Kidney epithelial cell (primary cell): ENCODE measurements at regions not wholly inside any gene's neighbourhood (a gene's known extent, or its start where the extent isn't known, plus 50 kb on each side); places are given as distances from the start of the nearest gene placed in this dataset.

Source experiments
- DNase-seq: peaks from one replicate; pipeline ENCODE4 v3.0.0-alpha.2; 2010; ENCODE audit warnings: low read depth
- H3K27me3 ChIP-seq: 2 replicates; pipeline ENCODE4 v1.6.0; 2011; ENCODE audit warnings: low read length; ENCODE audit not compliant: control insufficient read depth, insufficient read depth
- H3K36me3 ChIP-seq: 2 replicates; pipeline ENCODE4 v1.5.1; 2011; ENCODE audit warnings: low read length; ENCODE audit not compliant: control insufficient read depth, insufficient read depth
- H3K4me3 ChIP-seq: 2 replicates; pipeline ENCODE4 v1.5.1; 2011; ENCODE audit warnings: low read depth, mild to moderate bottlenecking, control low read depth, low read length
- TF ChIP-seq, protein P1 (sequence below): IDR thresholded peaks from 2 replicates; pipeline ENCODE4 v1.5.1; 2011; ENCODE audit warnings: mild to moderate bottlenecking, moderate library complexity, low read length, control low read depth, inconsistent platforms; ENCODE audit not compliant: insufficient read depth, poor library complexity, severe bottlenecking

DNA sequence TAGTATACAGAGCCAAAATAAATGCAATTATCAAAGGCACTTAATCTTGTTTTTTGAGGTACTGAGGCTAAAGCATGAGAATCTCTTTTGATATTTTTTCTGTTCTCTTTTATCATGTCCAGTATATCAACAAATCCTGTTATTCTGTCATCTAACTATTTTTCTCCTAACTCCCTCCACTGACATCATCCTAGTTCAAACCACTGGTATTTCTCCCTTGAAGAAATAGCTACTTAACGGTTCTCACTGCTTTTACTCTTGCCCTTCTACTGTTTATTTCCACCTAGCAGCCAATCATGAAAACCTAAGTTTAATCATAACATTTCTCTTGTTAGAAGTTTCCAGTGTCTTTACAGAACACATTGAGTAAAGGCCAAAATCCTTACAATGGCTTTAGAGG lies 317.6 kb downstream of the GPD2 start:
- H3K4me3 ChIP-seq = no peak overlapping the region
- no peaks in the 10 kb centered on the region for H3K36me3 ChIP-seq
- TF ChIP-seq, protein P1, sequence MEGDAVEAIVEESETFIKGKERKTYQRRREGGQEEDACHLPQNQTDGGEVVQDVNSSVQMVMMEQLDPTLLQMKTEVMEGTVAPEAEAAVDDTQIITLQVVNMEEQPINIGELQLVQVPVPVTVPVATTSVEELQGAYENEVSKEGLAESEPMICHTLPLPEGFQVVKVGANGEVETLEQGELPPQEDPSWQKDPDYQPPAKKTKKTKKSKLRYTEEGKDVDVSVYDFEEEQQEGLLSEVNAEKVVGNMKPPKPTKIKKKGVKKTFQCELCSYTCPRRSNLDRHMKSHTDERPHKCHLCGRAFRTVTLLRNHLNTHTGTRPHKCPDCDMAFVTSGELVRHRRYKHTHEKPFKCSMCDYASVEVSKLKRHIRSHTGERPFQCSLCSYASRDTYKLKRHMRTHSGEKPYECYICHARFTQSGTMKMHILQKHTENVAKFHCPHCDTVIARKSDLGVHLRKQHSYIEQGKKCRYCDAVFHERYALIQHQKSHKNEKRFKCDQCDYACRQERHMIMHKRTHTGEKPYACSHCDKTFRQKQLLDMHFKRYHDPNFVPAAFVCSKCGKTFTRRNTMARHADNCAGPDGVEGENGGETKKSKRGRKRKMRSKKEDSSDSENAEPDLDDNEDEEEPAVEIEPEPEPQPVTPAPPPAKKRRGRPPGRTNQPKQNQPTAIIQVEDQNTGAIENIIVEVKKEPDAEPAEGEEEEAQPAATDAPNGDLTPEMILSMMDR = no peak
- DNase-seq = no peak
- H3K27me3 ChIP-seq = no peaks in the 10 kb centered on the region

DNA sequence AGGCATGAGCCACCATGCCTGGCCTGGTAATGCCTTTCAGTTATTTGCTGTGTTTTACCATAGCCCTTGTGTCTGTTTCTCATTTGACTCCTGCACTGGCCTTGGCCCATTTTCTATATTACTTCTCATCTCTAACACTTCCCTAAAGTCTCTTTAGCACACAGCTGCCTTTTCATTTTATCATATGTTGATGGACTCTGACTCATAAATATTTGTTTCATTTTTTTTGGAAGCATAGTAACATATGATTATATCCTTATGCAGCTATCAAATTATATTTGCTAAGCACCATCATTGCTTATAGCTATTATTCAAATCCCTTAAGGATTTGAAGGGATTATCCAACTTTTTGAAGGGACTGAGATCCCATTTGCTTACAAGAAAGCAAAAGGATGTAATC lies 320.3 kb downstream of the GPD2 start:
- Histone ChIP-seq H3K27me3 (no peaks in the 10 kb centered on the region), H3K36me3 (no peaks in the 10 kb centered on the region), H3K4me3 (no peak overlapping the region)
- DNase-seq = no peak
- TF ChIP-seq, protein P1 = no peak

DNA sequence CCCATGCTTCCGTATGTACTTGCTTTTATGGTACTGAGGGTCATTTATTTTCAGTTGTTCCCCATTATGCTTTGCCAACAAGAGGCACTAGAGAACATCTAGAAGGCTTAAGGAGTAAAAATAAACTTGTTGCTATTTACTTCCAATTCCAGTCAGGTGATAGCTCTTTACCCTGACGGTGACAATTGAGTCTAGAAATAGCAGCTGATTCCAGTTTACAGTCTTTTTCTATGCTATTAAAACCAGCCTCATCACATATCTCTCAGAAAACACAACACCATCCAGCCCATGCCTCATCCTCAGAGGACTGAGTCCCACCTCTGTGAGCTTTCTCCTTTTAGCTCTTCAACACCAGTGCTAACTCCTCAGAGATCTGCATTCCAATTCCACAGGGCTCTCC lies 327.0 kb downstream of the GPD2 start:
- Histone ChIP-seq H3K27me3 (no peaks in the 10 kb centered on the region), H3K36me3 (no peaks in the 10 kb centered on the region), H3K4me3 (no peak overlapping the region)
- DNase-seq = no peak
- TF ChIP-seq, protein P1 = no peak

DNA sequence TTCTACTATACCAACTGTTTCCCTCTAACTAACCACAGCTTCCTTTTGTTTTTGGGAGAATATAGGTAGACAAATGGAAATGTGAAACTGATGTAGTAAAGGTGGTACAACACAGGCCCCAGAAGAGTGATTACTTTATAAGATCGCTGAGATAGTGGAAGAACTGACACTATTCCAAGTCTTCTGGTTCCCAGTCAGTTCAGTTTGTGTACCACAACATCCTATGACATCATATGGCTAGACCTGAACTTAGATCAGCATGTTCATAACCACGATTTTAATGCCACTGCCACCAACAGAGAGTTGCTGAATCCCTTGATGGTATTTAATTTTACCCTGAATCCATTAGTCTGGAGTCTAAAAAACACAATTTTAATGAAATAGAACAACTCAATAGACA lies 328.9 kb downstream of the GPD2 start:
- H3K27me3 ChIP-seq = no peaks in the 10 kb centered on the region
- no peak for DNase-seq
- H3K36me3 ChIP-seq = no peaks in the 10 kb centered on the region
- H3K4me3 ChIP-seq = no peak overlapping the region
- TF ChIP-seq, protein P1 = no peak

DNA sequence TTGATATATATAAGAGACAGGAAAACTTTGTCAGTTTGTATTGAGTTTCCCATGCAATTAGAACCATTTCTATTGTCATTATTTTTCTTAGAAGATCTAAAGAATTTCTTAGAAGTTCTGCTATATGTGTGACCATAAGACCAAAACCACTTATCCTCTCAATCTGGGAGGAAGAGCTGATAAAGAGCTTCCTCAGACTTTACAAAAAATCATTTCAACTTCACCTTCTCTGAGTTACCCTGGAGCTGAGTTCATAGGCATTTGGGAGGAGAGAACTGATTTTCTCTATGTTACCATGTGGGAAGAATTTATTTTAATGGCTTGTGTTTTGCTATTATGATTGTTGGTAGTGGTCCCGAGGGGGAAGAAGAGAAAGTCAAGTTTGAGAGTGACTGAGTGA lies 329.3 kb downstream of the GPD2 start:
- DNase-seq = no peak
- no peaks in the 10 kb centered on the region for H3K27me3 ChIP-seq
- no peak overlapping the region for H3K4me3 ChIP-seq
- no peaks in the 10 kb centered on the region for H3K36me3 ChIP-seq
- TF ChIP-seq, protein P1 = no peak

DNA sequence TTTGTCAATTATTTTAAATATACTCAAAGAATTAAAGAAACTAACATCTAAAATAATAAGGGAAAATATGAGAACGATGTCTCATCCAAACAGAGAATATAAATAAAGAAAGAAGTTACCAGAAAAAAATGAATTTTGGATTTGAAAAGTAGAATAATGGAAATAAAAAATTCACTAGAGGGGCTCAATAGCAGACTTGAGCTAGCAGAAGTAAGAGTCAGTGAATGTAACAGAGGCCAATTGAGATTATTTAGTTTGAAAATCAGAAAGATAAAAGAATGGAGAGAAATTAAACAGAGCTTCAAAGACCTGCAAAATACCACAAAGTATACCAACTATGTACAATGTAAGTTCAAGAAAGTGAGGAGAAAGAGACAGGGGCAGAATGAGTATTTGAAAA lies 333.6 kb downstream of the GPD2 start:
- no peaks in the 10 kb centered on the region for H3K27me3 ChIP-seq
- H3K36me3 ChIP-seq = no peaks in the 10 kb centered on the region
- no peak overlapping the region for H3K4me3 ChIP-seq
- no peak for DNase-seq
- TF ChIP-seq, protein P1 = no peak
